Osteocyte (in vitro differentiated cells): ENCODE measurements at regions not wholly inside any gene's neighbourhood (a gene's known extent, or its start where the extent isn't known, plus 50 kb on each side); places are given as distances from the start of the nearest gene placed in this dataset.

ENCODE experiments used
- DNase-seq: peaks from one replicate; pipeline ENCODE4 v3.0.0; 2021; ENCODE audit warnings: mixed read lengths; ENCODE audit not compliant: unreplicated experiment; ENCODE audit errors: extremely low spot score
- H3K27ac Mint-ChIP-seq: one replicate; pipeline ENCODE4 v1.8.0; 2021; ENCODE audit warnings: mild to moderate bottlenecking, mixed read lengths; ENCODE audit not compliant: unreplicated experiment
- H3K27me3 Mint-ChIP-seq: one replicate; pipeline ENCODE4 v1.8.0; 2021; ENCODE audit warnings: mixed read lengths; ENCODE audit not compliant: unreplicated experiment
- H3K36me3 Mint-ChIP-seq: one replicate; pipeline ENCODE4 v1.8.0; 2021; ENCODE audit warnings: mixed read lengths; ENCODE audit not compliant: unreplicated experiment
- H3K4me1 Mint-ChIP-seq: one replicate; pipeline ENCODE4 v1.8.0; 2021; ENCODE audit warnings: mixed read lengths; ENCODE audit not compliant: unreplicated experiment
- H3K4me3 Mint-ChIP-seq: one replicate; pipeline ENCODE4 v1.8.0; 2021; ENCODE audit warnings: mild to moderate bottlenecking, moderate library complexity, mixed read lengths; ENCODE audit not compliant: unreplicated experiment
- H3K9me3 Mint-ChIP-seq: one replicate; pipeline ENCODE4 v1.8.0; 2021; ENCODE audit warnings: mixed read lengths; ENCODE audit not compliant: unreplicated experiment
- TF ChIP-seq, protein P1 (sequence below): fragments of 200-600 bp; sonication (generic); IDR thresholded peaks from 2 replicates; pipeline ENCODE4 v1.5.0; 2021; ENCODE audit warnings: antibody characterized with exemption, mild to moderate bottlenecking, moderate library complexity

- Mint-ChIP-seq H3K4me1 (no peaks in the 10 kb centered on the region), H3K27me3 (no peaks in the 10 kb centered on the region), H3K27ac (no peak overlapping the region), H3K9me3 (no peaks in the 10 kb centered on the region), H3K4me3 (no peak overlapping the region), H3K36me3 (no peaks in the 10 kb centered on the region)
- DNase-seq: no peak
- TF ChIP-seq, protein P1, sequence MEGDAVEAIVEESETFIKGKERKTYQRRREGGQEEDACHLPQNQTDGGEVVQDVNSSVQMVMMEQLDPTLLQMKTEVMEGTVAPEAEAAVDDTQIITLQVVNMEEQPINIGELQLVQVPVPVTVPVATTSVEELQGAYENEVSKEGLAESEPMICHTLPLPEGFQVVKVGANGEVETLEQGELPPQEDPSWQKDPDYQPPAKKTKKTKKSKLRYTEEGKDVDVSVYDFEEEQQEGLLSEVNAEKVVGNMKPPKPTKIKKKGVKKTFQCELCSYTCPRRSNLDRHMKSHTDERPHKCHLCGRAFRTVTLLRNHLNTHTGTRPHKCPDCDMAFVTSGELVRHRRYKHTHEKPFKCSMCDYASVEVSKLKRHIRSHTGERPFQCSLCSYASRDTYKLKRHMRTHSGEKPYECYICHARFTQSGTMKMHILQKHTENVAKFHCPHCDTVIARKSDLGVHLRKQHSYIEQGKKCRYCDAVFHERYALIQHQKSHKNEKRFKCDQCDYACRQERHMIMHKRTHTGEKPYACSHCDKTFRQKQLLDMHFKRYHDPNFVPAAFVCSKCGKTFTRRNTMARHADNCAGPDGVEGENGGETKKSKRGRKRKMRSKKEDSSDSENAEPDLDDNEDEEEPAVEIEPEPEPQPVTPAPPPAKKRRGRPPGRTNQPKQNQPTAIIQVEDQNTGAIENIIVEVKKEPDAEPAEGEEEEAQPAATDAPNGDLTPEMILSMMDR: no peak
Measured at GRCh38 chr2:187177253-187177652, 270.8 kb downstream of the CALCRL start.

- H3K4me3 Mint-ChIP-seq: no peak overlapping the region
- H3K4me1 Mint-ChIP-seq: no peaks in the 10 kb centered on the region
- TF ChIP-seq, protein P1: peak; percentile 42
- DNase-seq: no peak
- no peaks in the 10 kb centered on the region for H3K9me3 Mint-ChIP-seq
- H3K27ac Mint-ChIP-seq: no peak overlapping the region
- H3K36me3 Mint-ChIP-seq: no peaks in the 10 kb centered on the region
- H3K27me3 Mint-ChIP-seq: no peaks in the 10 kb centered on the region
Measured at GRCh38 chr2:187174582-187174981, 273.5 kb downstream of the CALCRL start.

GRCh38 chr2:187171318-187171717 lies 276.7 kb downstream of the CALCRL start:
- no peaks in the 10 kb centered on the region for H3K36me3 Mint-ChIP-seq
- TF ChIP-seq, protein P1: no peak
- H3K27ac Mint-ChIP-seq: no peak overlapping the region
- no peaks in the 10 kb centered on the region for H3K9me3 Mint-ChIP-seq
- H3K27me3 Mint-ChIP-seq: no peaks in the 10 kb centered on the region
- H3K4me1 Mint-ChIP-seq: no peaks in the 10 kb centered on the region
- H3K4me3 Mint-ChIP-seq: no peak overlapping the region
- no peak for DNase-seq

DNA sequence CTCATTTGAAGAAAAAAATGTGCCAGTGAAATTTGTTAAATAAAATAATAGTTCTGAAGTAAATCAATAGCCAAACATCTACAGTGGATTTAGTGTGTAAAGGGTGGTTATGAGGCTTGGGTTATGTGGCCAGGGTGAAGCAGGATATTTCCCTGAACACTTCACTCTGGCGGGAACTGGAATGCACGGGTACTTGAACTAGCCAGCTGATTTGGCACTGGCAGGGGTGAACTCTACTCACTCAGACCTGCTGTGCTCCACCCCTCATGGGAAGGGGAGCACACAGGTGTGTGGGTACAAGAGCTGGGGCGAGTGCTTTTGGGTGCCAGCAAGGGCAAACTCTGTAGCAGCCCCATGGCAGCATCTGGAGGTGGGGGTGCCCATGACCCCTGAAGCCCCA lies 278.2 kb downstream of the CALCRL start:
- DNase-seq: no peak
- Mint-ChIP-seq H3K9me3 (no peaks in the 10 kb centered on the region), H3K27me3 (peaks cover 4% of the 10 kb centered on the region), H3K4me3 (no peak overlapping the region), H3K27ac (no peak overlapping the region), H3K36me3 (no peaks in the 10 kb centered on the region), H3K4me1 (no peaks in the 10 kb centered on the region)
- TF ChIP-seq, protein P1: no peak

- Mint-ChIP-seq H3K27me3 (peaks cover 7% of the 10 kb centered on the region), H3K4me1 (no peaks in the 10 kb centered on the region), H3K27ac (no peak overlapping the region), H3K36me3 (no peaks in the 10 kb centered on the region), H3K4me3 (no peak overlapping the region), H3K9me3 (no peaks in the 10 kb centered on the region)
- no peak for DNase-seq
- TF ChIP-seq, protein P1: no peak
Measured at GRCh38 chr2:187168720-187169713, 279.0 kb downstream of the CALCRL start.
